Trophoblast cell (in vitro differentiated cells and primary cell): ENCODE measurements at regions not wholly inside any gene's neighbourhood (a gene's known extent, or its start where the extent isn't known, plus 50 kb on each side); places are given as distances from the start of the nearest gene placed in this dataset.

Experiments
- DNase-seq, 2 donors: peaks; one replicate each; pipeline ENCODE4 v3.0.0-alpha.2; 2016
- H2AFZ ChIP-seq: 2 replicates; pipeline ENCODE4 v1.6.1; 2013; ENCODE audit warnings: low read length, moderate library complexity, mild to moderate bottlenecking; ENCODE audit not compliant: insufficient read depth, poor library complexity
- H2AK5ac ChIP-seq: 2 replicates; pipeline ENCODE4 v1.6.1; 2013; ENCODE audit warnings: mild to moderate bottlenecking, low read length
- H2BK120ac ChIP-seq: 2 replicates; pipeline ENCODE4 v1.6.1; 2013; ENCODE audit warnings: low read length, mild to moderate bottlenecking, moderate library complexity; ENCODE audit not compliant: insufficient read depth, poor library complexity
- H2BK12ac ChIP-seq: 2 replicates; pipeline ENCODE4 v1.6.1; 2013; ENCODE audit warnings: mild to moderate bottlenecking, low read length, moderate library complexity
- H2BK5ac ChIP-seq: 2 replicates; pipeline ENCODE4 v1.6.1; 2013; ENCODE audit warnings: low read length, low read depth, moderate library complexity, mild to moderate bottlenecking; ENCODE audit not compliant: poor library complexity
- H3K14ac ChIP-seq: 2 replicates; pipeline ENCODE4 v1.6.1; 2013; ENCODE audit warnings: mild to moderate bottlenecking, low read length
- H3K18ac ChIP-seq: 2 replicates; pipeline ENCODE4 v1.6.1; 2013; ENCODE audit warnings: mild to moderate bottlenecking, low read length
- H3K23ac ChIP-seq: 2 replicates; pipeline ENCODE4 v1.6.1; 2013; ENCODE audit warnings: low read length
- H3K27ac ChIP-seq: 2 replicates; pipeline ENCODE4 v1.5.1; 2013; ENCODE audit warnings: low read depth, mild to moderate bottlenecking, inconsistent platforms, low read length, moderate library complexity
- H3K27me3 ChIP-seq: 2 replicates; pipeline ENCODE4 v1.6.1; 2013; ENCODE audit warnings: inconsistent platforms, mild to moderate bottlenecking, low read length, moderate library complexity; ENCODE audit not compliant: insufficient read depth
- H3K36me3 ChIP-seq, 2 experiments: 1 replicate in 1 of 2; 2 replicates in 1 of 2; pipeline ENCODE4 v1.6.1; 2013; ENCODE audit warnings: low read length in 2 of 2, mild to moderate bottlenecking in 2 of 2, moderate library complexity in 1 of 2; ENCODE audit not compliant: insufficient read depth in 2 of 2, control insufficient read depth in 1 of 2
- H3K4ac ChIP-seq: 2 replicates; pipeline ENCODE4 v1.6.1; 2013; ENCODE audit warnings: low read depth, mild to moderate bottlenecking, low read length, moderate library complexity
- H3K4me1 ChIP-seq, 2 experiments: 1 replicate in 1 of 2; 2 replicates in 1 of 2; pipeline ENCODE4 v1.6.1; 2013; ENCODE audit warnings: low read length in 2 of 2, mild to moderate bottlenecking in 2 of 2, moderate library complexity in 1 of 2; ENCODE audit not compliant: insufficient read depth in 2 of 2, control insufficient read depth in 1 of 2
- H3K4me2 ChIP-seq: 2 replicates; pipeline ENCODE4 v1.6.1; 2013; ENCODE audit warnings: inconsistent platforms, mild to moderate bottlenecking, low read length, moderate library complexity
- H3K4me3 ChIP-seq: 2 replicates; pipeline ENCODE4 v1.5.1; 2013; ENCODE audit warnings: mild to moderate bottlenecking, low read depth, low read length, inconsistent platforms
- H3K79me1 ChIP-seq: one replicate; pipeline ENCODE4 v1.6.1; 2013; ENCODE audit warnings: low read length
- H3K79me2 ChIP-seq: 2 replicates; pipeline ENCODE4 v1.6.1; 2013; ENCODE audit warnings: low read length, mild to moderate bottlenecking; ENCODE audit not compliant: control insufficient read depth, insufficient read depth, poor library complexity
- H3K9ac ChIP-seq: 2 replicates; pipeline ENCODE4 v1.6.1; 2013; ENCODE audit warnings: mild to moderate bottlenecking, low read length
- H3K9me3 ChIP-seq: 2 replicates; pipeline ENCODE4 v1.6.1; 2013; ENCODE audit warnings: low read depth, mild to moderate bottlenecking, control low read depth, inconsistent platforms, low read length; ENCODE audit not compliant: insufficient read depth
- H4K12ac ChIP-seq: 2 replicates; pipeline ENCODE4 v1.6.1; 2013; ENCODE audit warnings: low read depth, mild to moderate bottlenecking, low read length, moderate library complexity
- H4K8ac ChIP-seq: 2 replicates; pipeline ENCODE4 v1.6.1; 2013; ENCODE audit warnings: low read depth, mild to moderate bottlenecking, low read length, moderate library complexity
- H4K91ac ChIP-seq: one replicate; pipeline ENCODE4 v1.6.1; 2013; ENCODE audit warnings: low read depth, mild to moderate bottlenecking, low read length, moderate library complexity
- WGBS: extraction: QIAGEN DNeasy Blood & Tissue Kit; methylation state at CpG from one replicate; pipeline ENCODE4 v1.1.7; 2013; ENCODE audit warnings: missing lambda C conversion rate; ENCODE audit not compliant: insufficient read length, insufficient coverage; ENCODE audit errors: extremely low coverage; 5-methylcytosine and 5-hydroxymethylcytosine counted together

- no peak overlapping the region for H3K4ac ChIP-seq
- H3K36me3 ChIP-seq = no peaks in the 10 kb centered on the region
- H3K79me2 ChIP-seq = no peaks in the 10 kb centered on the region
- no peak overlapping the region for H2BK120ac ChIP-seq
- no CpG with 5 or more reads among the region's 4 CpGs for WGBS
- H3K9ac ChIP-seq = no peak overlapping the region
- no peak overlapping the region for H2BK12ac ChIP-seq
- H3K18ac ChIP-seq = no peak overlapping the region
- no peak overlapping the region for H3K27ac ChIP-seq
- no peak overlapping the region for H2AK5ac ChIP-seq
- no peaks in the 10 kb centered on the region for H3K79me1 ChIP-seq
- no peak overlapping the region for H2BK5ac ChIP-seq
- H3K9me3 ChIP-seq = no peaks in the 10 kb centered on the region
- no peak overlapping the region for H3K4me3 ChIP-seq
- H3K27me3 ChIP-seq = no peaks in the 10 kb centered on the region
- no peak overlapping the region for H3K4me2 ChIP-seq
- H2AFZ ChIP-seq = no peak overlapping the region
- H4K91ac ChIP-seq = no peak overlapping the region
- H3K14ac ChIP-seq = no peak overlapping the region
- no peak overlapping the region for H4K12ac ChIP-seq
- peak; percentile 25 to 49 for DNase-seq
- no peak overlapping the region for H4K8ac ChIP-seq
- no peak overlapping the region for H3K23ac ChIP-seq
- H3K4me1 ChIP-seq = no peaks in the 10 kb centered on the region
Observed at GRCh38 chr19:30214651-30215051, 157.5 kb upstream of the ZNF536 start.

- Histone ChIP-seq H2AFZ (no peak overlapping the region), H3K27ac (no peak overlapping the region), H4K12ac (no peak overlapping the region), H2AK5ac (no peak overlapping the region), H4K8ac (no peak overlapping the region), H3K79me1 (no peaks in the 10 kb centered on the region), H2BK5ac (no peak overlapping the region), H3K23ac (no peak overlapping the region), H3K27me3 (no peaks in the 10 kb centered on the region), H2BK12ac (no peak overlapping the region), H3K4me2 (no peak overlapping the region), H3K9me3 (no peaks in the 10 kb centered on the region), H3K4me3 (no peak overlapping the region), H3K18ac (no peak overlapping the region), H4K91ac (no peak overlapping the region), H3K4me1 (no peaks in the 10 kb centered on the region), H3K36me3 (no peaks in the 10 kb centered on the region), H3K79me2 (no peaks in the 10 kb centered on the region), H3K14ac (no peak overlapping the region), H2BK120ac (no peak overlapping the region), H3K9ac (no peak overlapping the region), H3K4ac (no peak overlapping the region)
- DNase-seq = no peak
- no CpG with 5 or more reads among the region's 3 CpGs for WGBS
Observed at GRCh38 chr19:30215248-30215647, 156.9 kb upstream of the ZNF536 start.

GRCh38 chr19:30216453-30216852 is 155.7 kb upstream of the ZNF536 start:
- no peaks in the 10 kb centered on the region for H3K79me1 ChIP-seq
- no peak overlapping the region for H3K27ac ChIP-seq
- no peaks in the 10 kb centered on the region for H3K4me1 ChIP-seq
- no peak overlapping the region for H3K9ac ChIP-seq
- no peak overlapping the region for H2BK12ac ChIP-seq
- WGBS = no CpG with 5 or more reads among the region's 4 CpGs
- H3K14ac ChIP-seq = no peak overlapping the region
- H4K91ac ChIP-seq = no peak overlapping the region
- no peak overlapping the region for H4K12ac ChIP-seq
- no peaks in the 10 kb centered on the region for H3K27me3 ChIP-seq
- H3K4ac ChIP-seq = no peak overlapping the region
- H3K4me2 ChIP-seq = no peak overlapping the region
- no peak for DNase-seq
- H2BK5ac ChIP-seq = no peak overlapping the region
- H3K9me3 ChIP-seq = no peaks in the 10 kb centered on the region
- no peak overlapping the region for H3K18ac ChIP-seq
- no peak overlapping the region for H2AFZ ChIP-seq
- H4K8ac ChIP-seq = no peak overlapping the region
- H3K79me2 ChIP-seq = no peaks in the 10 kb centered on the region
- H3K4me3 ChIP-seq = no peak overlapping the region
- no peaks in the 10 kb centered on the region for H3K36me3 ChIP-seq
- H2AK5ac ChIP-seq = no peak overlapping the region
- H2BK120ac ChIP-seq = no peak overlapping the region
- no peak overlapping the region for H3K23ac ChIP-seq

GRCh38 chr19:30217461-30217860 is 154.7 kb upstream of the ZNF536 start:
- Histone ChIP-seq H2BK5ac (no peak overlapping the region), H3K27me3 (peaks cover 7% of the 10 kb centered on the region), H2AFZ (no peak overlapping the region), H4K8ac (no peak overlapping the region), H3K4me1 (peaks cover 0 to under 1% of the 10 kb centered on the region in 2 experiments), H2BK12ac (no peak overlapping the region), H3K4me2 (no peak overlapping the region), H4K12ac (no peak overlapping the region), H3K27ac (no peak overlapping the region), H3K9me3 (no peaks in the 10 kb centered on the region), H3K79me2 (no peaks in the 10 kb centered on the region), H3K18ac (no peak overlapping the region), H3K36me3 (no peaks in the 10 kb centered on the region), H2BK120ac (no peak overlapping the region), H3K9ac (no peak overlapping the region), H3K4me3 (no peak overlapping the region), H2AK5ac (no peak overlapping the region), H3K79me1 (no peaks in the 10 kb centered on the region), H3K4ac (no peak overlapping the region), H4K91ac (no peak overlapping the region), H3K14ac (no peak overlapping the region), H3K23ac (no peak overlapping the region)
- no CpG with 5 or more reads among the region's 5 CpGs for WGBS
- no peak for DNase-seq
